Skin epidermis (tissue), 12 donors: ENCODE measurements at regions not wholly inside any gene's neighbourhood (a gene's known extent, or its start where the extent isn't known, plus 50 kb on each side); places are given as distances from the start of the nearest gene placed in this dataset.

ENCODE experiments used
- H3K27ac ChIP-seq, 21 experiments: fragments of 200-600 bp; sonication (generic) in 11 of 21; one replicate each; pipeline ENCODE4 v1.5.0; 2020; ENCODE audit warnings: mild to moderate bottlenecking in 3 of 21, inconsistent platforms in 2 of 21, moderate library complexity in 2 of 21
- H3K4me3 ChIP-seq, 7 experiments: fragments of 200-600 bp; sonication (generic) in 2 of 7; one replicate each; pipeline ENCODE4 v1.5.0; 2020; ENCODE audit warnings: inconsistent platforms in 2 of 7, mild to moderate bottlenecking in 2 of 7, moderate library complexity in 1 of 7

DNA sequence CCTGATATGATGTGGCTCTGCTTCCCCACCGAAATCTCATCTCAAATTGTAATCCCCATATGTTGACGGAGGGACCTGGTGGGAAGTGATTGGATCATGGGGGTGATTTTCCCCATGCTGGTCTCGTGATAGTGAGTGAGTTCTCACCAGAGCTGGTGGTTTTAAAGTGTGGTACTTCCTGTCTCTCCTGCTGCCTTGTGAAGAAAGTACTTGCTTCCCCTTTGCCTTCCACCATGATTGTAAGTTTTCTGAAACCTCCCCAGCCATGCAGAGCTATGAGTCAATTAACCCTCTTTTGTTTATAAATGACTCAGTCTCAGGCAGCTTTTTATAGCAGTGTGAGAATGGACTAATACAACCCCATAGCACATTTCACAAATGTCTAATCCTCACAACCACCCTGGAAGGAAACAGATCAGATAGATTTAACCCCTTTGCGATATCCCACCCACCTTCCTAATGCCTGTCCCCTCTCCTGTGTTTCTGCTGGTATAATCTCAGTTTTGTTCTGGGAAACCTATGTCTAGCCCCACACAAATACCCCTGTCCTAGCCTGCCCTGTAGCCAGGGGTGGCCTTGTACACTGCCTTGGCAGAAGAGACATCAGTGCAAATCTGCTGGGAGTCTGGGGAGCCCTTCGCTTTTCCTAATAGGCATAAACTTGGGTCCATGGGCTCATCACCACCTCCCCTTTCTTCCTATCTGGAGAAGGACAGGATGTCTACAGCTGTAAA is 157.0 kb upstream of the RAI14 start:
- H3K4me3 ChIP-seq: no peak overlapping the region
- H3K27ac ChIP-seq: peak overlapping the region in 11 of 21 experiments; percentile 14 to 84 (median 69)

DNA sequence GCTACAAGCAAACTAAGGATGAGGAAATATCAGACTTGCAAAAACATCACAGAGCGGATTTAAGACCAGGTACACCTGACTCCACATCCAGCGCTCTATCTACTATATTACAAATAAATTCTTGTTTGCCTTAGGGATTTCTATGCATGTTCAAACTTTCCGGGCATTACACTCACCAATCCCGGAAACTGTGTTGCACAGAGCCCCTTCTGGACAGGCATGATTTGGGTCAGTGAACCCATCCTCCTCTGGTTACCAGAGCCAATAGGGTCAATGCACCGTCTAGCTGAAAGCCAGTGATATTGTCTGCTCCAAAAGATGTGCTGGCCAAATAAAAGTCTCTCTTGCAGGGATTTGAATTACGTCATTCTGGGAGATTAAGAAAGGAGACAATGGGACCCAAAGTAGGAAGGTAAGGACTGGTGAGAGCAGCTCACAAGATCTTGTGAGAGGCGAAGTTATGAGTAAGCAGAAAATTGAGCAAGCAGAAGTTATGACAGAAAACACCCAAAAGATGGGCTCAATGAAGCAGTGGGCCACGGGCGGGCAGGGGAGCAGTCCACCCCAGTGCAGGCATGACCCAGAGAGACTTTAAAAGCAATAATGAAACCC is 155.8 kb upstream of the RAI14 start:
- H3K27ac ChIP-seq: peak overlapping the region in 6 of 21 experiments; percentile 3 to 84 (median 74)
- H3K4me3 ChIP-seq: no peak overlapping the region

DNA sequence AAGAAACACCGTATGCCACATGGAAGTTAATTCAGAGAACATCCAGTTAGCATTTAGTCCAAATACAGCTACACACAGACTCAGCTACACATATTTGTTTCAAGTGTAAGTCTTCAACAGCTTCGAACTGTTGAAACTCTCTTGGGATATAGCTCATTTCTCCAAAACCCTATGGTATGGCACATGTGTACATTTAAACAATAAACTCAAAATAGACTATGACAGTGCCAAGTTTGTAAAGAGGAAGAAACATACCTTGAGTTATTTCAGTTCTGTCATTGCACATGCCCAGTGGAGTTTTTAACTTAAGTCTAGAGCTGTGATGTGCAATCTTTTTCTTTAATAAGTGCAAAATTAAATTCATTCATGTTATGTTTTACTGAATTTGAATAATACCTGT is 155.1 kb upstream of the RAI14 start:
- Histone ChIP-seq H3K27ac (peak overlapping the region in 3 of 21 experiments; percentile 3 to 84 (median 42)), H3K4me3 (no peak overlapping the region)

- no peak overlapping the region for H3K27ac ChIP-seq
- H3K4me3 ChIP-seq: no peak overlapping the region
Measured at GRCh38 chr5:34501840-34502239, 154.3 kb upstream of the RAI14 start.

DNA sequence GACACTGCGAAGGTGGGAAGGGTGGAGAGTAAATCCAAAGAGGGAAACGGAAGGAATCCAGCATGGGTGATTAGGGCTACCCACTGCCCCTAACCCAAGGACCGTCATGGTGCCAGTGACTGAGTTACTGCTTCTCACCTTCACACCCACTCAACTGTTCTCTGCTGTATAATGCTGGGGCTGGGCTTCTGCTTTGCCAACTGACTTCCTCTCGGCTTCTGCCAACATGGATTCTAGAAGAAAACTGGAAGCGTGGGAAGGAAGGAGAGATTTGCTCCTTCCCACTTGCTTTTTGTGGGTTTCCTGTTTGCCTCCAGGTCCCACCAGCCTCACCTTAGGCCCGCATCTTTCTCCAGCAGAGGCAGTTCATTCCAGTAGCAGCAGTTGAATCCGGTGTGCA is 153.5 kb upstream of the RAI14 start:
- peak overlapping the region in 3 of 21 experiments; percentile 20 to 57 (median 40) for H3K27ac ChIP-seq
- no peak overlapping the region for H3K4me3 ChIP-seq

- H3K4me3 ChIP-seq: no peak overlapping the region
Measured at GRCh38 chr5:34503379-34504253, 152.5 kb upstream of the RAI14 start.

DNA sequence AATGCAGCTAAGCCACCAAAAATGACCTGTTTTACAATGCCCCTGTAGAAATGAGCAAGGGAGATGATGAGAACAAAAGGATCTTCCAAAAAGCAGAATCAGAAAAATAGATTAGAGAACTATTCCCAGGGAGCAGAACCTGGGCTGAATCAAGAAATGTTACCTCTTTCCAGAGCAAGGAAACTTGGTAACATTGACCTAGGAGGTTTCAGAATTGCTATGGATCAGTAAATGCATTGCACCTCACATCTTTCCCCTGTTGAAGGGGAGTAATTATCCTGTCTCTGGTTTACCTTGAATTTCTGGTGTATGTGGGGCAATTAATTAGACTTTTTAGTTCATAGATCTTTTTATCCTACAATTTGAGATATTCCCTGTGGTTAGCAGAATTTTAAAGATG is 151.2 kb upstream of the RAI14 start:
- Histone ChIP-seq H3K27ac (no peak overlapping the region), H3K4me3 (no peak overlapping the region)

More at GRCh38 chr5:34503379-34504253, 152.5 kb upstream of the RAI14 start:
- peak overlapping the region in 6 of 21 experiments; percentile 3 to 67 (median 23) for H3K27ac ChIP-seq

DNA sequence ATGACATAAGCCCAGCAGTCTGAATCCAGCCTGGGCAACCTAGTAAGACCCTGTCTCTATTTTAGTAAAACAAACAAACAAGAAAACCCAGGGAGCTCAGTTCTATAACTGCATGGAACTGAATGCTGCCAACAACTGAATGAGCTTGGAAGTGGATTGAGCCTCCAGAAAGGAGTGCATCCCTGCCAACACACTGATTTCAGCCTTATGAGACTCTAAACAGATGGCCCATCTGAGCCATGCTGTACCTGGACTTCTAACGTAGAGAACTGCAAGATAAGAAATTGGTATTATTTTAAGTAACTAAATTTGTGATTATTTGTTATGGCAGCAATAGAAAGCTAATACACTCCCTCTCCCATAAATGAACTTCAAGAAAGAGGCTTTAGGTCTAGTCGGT is 150.4 kb upstream of the RAI14 start:
- Histone ChIP-seq H3K4me3 (no peak overlapping the region), H3K27ac (no peak overlapping the region)

GRCh38 chr5:34507933-34508332 is 148.2 kb upstream of the RAI14 start:
- Histone ChIP-seq H3K4me3 (no peak overlapping the region), H3K27ac (no peak overlapping the region)

- Histone ChIP-seq H3K27ac (peak overlapping the region in 2 of 21 experiments; percentile 7 to 69), H3K4me3 (no peak overlapping the region)
Measured at GRCh38 chr5:34509392-34509791, 146.7 kb upstream of the RAI14 start.

GRCh38 chr5:34510002-34510401 is 146.1 kb upstream of the RAI14 start:
- Histone ChIP-seq H3K4me3 (no peak overlapping the region), H3K27ac (peak overlapping the region in 6 of 21 experiments; percentile 0 to 69 (median 16))

GRCh38 chr5:34511063-34511462 is 145.1 kb upstream of the RAI14 start:
- Histone ChIP-seq H3K27ac (no peak overlapping the region), H3K4me3 (no peak overlapping the region)

GRCh38 chr5:34511481-34511880 is 144.6 kb upstream of the RAI14 start:
- Histone ChIP-seq H3K27ac (no peak overlapping the region), H3K4me3 (no peak overlapping the region)

- Histone ChIP-seq H3K4me3 (no peak overlapping the region), H3K27ac (no peak overlapping the region)
Measured at GRCh38 chr5:34511915-34512314, 144.2 kb upstream of the RAI14 start.

DNA sequence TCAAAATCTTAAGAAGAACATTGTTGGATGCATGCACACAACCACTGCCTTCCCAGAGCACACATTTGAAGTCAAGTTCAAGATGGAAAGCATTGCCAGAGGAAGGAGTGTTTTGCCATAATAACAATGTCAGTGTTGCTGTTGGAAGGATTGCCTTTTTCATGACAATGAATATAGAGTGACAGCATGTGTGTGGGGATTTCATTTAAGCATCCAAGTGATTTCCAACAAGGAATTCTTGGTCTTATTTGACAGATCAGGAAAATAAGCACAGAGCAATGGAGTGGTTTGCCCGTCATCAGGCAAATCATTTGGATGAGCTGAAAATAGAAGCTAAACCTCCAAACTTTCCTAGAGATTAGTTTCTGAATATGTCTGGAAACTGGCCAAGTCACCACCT is 140.0 kb upstream of the RAI14 start:
- no peak overlapping the region for H3K4me3 ChIP-seq
- H3K27ac ChIP-seq: no peak overlapping the region

- Histone ChIP-seq H3K4me3 (no peak overlapping the region), H3K27ac (no peak overlapping the region)
Measured at GRCh38 chr5:34516686-34517085, 139.4 kb upstream of the RAI14 start.

- H3K4me3 ChIP-seq: no peak overlapping the region
- H3K27ac ChIP-seq: no peak overlapping the region
Measured at GRCh38 chr5:34517249-34517648, 138.9 kb upstream of the RAI14 start.

GRCh38 chr5:34519489-34520220 is 136.5 kb upstream of the RAI14 start:
- H3K27ac ChIP-seq: no peak overlapping the region

GRCh38 chr5:34521628-34522290 is 134.4 kb upstream of the RAI14 start:
- no peak overlapping the region for H3K4me3 ChIP-seq
- H3K27ac ChIP-seq: peak overlapping the region in 1 of 21 experiments; percentile 11

More at GRCh38 chr5:34519489-34520220, 136.5 kb upstream of the RAI14 start:
- no peak overlapping the region for H3K4me3 ChIP-seq
